ENCODE measurements at regions not wholly inside any gene's neighbourhood (a gene's known extent, or its start where the extent isn't known, plus 50 kb on each side); places are given as distances from the start of the nearest gene placed in this dataset.
A peak's percentile ranks its signal among the peaks of the same experiment; 100 is the strongest.
"Not testable (repeated sequence)": the region's sequence is repeated elsewhere in the genome, so short reads cannot be mapped to it uniquely, and the experiment has no call there.

- no peak for DNase-seq (ENCODE audit: low read depth in 2 of 3, low spot score in 1 of 3)
Observed at GRCh38 chrX:43218198-43218597, 437.9 kb upstream of the MAOA start.

DNA sequence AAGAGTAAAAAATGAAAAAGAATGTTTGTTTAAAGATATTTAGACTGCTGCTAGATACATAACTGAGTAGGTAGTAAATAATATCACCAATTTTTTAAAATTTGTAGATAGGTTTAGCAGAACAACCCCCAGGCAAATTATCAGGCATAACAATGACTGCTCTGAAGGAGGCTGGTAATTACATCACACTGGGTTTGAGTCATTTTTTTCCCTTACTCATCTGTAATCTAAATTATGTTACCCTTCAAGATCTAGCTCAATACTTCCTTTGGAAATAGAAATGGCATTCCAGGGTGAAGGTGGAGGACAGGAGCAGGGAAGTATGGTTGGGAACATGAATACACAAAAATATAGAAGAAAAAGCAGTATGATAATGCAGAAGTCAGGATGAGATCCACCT, 431.6 kb upstream of the MAOA start:
- DNase-seq (ENCODE audit: low read depth in 2 of 3, low spot score in 1 of 3), result no peak

DNA sequence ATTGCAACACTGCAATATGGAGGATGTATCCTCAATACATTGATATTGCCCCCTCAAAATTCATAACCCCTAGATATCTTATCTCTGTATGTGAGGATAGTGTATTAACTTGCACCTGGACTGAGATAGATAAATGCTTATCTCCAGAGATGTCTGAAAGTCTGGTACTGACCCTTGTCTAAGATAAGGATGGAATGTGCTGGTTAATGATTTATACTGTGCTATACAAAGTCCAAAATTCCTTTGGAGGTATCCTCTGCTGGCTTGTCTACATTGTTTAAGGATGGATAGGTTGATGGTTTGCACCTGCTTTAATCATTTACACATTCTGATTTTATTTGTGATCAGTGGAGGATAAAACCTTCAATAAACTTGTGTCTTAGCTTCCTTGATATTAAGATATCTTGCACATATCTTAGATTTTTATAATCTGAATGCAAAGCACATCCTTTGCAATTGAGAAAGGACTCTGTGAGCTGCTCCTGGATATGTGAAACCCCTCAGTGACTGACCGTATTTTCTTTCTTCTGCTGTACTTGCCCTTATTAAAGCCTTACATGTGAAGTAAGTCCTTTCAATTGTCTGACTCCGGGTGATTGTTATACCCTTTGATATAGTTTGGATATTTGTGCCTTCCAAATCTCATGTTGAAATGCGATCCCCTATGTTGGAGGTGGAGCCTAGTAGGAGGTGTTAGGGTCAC, 430.3 kb upstream of the MAOA start:
- no peak for DNase-seq (ENCODE audit: low read depth in 2 of 3, low spot score in 1 of 3)

DNA sequence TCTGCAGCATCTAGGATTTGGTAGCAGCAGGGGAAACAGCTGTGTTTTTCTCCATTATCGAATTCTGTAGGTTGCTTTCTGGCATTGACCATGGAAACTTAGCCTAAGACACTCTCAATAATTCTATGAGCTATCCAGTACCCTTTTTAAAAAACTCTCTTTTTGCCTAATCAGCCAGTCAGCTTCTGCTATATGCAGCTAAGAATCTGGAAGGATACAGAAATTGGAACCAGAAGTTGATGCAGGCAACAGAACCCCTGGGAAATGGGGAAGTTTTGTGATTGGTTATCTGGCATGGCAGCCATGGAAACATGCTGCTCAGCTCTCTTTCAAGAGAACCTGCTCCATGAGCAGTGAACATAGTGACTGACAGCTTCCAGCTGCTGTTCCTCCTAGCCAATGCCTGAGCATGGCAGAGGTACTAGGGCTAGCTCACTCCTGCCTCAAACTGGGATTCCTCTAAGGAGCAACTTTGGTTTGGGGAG, 417.6 kb upstream of the MAOA start:
- no peak for DNase-seq (ENCODE audit: low read depth in 2 of 3, low spot score in 1 of 3)

DNA sequence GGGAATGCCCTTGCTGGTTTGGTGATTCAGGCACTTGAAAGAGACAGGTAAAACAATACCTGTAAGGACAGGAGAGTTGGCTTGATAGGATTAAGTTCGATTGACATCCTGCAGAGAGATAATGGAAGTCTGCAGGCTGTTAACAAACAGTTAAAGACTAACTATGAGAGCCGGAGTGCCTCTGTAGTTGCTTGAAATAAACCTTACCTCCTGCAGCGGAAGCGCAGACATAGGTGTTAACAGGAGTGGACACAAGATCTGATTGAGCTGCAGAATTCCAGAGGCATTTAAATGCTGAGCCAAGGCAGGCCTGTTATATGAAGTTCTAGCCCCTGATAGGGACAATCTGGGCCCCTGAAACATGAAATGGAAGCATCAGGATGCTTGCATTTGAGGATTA, 416.7 kb upstream of the MAOA start:
- DNase-seq (ENCODE audit: low read depth in 2 of 3, low spot score in 1 of 3), result no peak

DNA sequence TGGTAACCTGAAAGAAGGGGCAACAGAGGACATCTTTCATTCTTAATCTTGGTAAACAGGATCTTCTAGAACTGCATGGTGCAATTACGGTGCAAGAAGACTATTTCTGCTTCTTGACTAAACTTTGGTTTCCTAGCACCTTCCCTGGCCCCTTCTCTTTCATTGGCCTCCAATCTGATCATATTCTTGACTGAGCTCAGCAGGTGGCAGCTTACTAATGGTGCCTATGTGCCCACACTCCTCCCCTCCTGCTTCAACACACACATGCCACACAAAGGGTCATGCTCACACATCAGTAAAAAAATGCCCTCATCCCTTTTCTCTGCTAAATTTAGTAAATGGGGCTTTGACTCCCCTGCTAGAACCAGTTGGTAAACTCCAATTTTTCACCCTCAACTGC, 400.5 kb upstream of the MAOA start:
- DNase-seq (ENCODE audit: low read depth in 2 of 3, low spot score in 1 of 3), result no peak

GRCh38 chrX:43266487-43266886, 389.6 kb upstream of the MAOA start:
- no peak for DNase-seq (ENCODE audit: low read depth in 2 of 3, low spot score in 1 of 3)

DNA sequence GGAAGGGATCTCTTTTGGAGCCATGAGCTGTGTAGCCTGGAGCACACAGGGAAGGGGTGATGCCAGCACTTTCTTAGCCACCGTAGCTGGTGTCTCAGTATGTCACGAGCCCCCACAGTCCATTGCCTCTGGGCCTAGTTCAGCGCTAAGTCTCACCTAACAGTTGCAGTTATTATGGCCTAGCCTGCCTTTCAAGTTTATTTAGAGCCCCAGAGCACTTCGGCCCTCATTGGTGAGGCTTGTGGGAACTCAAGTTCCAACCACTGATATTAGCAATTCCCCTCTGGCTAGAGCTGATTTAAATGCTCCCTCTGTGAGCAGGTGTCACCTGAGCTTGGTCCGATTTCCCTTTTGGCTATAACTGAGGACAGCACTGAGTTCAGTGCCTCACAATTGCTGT, 388.4 kb upstream of the MAOA start:
- no peak for DNase-seq (ENCODE audit: low read depth in 2 of 3, low spot score in 1 of 3)

DNA sequence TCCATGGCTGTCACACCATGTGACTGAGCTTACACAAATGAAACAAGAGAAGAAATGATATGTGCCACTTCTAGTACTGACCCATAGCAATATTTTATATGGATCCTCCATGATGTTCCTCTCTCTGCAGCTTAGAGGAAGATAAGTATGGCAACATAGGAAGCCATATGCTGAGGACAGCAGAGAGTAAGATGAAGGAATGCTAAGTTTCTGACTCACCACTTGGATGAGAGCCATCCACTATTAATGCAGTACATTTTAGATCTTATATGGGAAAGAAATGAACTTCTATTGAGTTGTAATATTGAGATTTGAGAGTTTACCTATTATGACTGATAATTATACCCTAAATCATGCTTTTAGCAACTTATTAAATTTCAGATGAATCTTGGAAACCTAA, 386.9 kb upstream of the MAOA start:
- DNase-seq (ENCODE audit: low read depth in 2 of 3, low spot score in 1 of 3), result no peak

DNA sequence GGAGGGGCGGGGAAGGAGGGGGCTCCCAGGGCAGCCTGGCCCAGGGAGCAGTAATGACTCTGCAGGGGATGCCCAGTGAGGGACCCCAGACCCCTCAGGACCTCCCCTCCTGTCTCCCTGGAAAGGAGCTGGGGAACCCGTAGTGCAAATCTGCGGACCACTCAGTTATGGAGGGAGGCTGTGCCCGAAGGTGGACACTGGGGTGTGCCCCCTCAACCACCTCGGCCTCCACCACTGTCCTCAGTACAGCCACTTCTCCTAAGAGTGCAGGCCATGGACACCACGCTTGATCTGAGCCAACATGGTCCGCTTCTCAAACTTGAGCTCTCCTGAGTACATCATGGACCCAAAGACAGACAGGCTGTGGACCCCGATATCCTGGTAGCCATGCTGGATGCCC, 378.2 kb upstream of the MAOA start:
- DNase-seq (ENCODE audit: low read depth in 2 of 3, low spot score in 1 of 3), result no peak

- no peak for DNase-seq (ENCODE audit: low read depth in 2 of 3, low spot score in 1 of 3)
Observed at GRCh38 chrX:43278440-43278839, 377.7 kb upstream of the MAOA start.

DNA sequence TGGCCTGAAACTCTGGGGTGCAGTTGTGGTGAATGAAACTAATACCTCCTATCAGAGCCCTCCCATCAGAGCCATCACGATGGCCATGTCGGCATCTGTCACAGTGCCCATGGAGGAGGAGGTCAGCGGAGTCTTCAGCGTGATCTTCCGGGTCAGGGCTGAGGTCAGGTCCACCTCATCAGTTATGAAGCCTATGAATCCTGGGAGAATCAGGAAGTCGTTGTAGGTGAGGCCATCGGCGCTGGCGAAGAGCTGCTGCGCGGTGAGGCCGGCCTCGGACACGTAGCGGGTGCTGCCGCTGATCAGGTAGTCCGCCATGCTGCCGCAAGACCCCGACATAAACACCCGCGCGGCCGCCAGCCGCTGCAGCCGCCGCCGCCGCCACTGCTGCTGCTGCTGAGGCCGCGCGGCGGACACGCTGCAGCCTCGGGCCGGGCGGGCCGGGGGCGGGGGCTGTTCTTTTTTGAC, 376.7 kb upstream of the MAOA start:
- DNase-seq (ENCODE audit: low read depth in 2 of 3, low spot score in 1 of 3), result no peak

- DNase-seq (ENCODE audit: low read depth in 2 of 3, low spot score in 1 of 3), result no peak
Observed at GRCh38 chrX:43283187-43283586, 372.9 kb upstream of the MAOA start.

GRCh38 chrX:43311625-43312024, 344.5 kb upstream of the MAOA start:
- not testable (repeated sequence) for DNase-seq (ENCODE audit: low read depth in 2 of 3, low spot score in 1 of 3)

DNA sequence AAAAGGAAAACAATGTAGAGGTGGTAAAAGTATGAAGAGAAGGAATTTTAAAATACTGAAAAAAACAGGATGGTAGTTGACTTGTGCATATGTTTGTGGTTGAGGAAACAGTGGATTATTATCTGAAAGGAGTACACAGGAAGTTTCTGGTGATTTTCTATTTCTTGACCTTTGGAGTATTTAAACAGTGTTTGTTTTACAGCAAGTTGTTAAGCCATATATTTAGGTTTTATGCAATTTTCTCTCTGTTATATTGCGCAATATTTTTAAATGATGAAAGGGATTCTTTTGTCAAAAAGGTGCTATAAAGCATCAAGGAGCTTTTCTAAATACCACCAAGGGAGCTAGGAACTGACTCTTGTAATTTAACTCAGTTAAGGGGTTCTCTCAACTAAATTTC, 343.1 kb upstream of the MAOA start:
- no peak for DNase-seq (ENCODE audit: low read depth in 2 of 3, low spot score in 1 of 3)

DNA sequence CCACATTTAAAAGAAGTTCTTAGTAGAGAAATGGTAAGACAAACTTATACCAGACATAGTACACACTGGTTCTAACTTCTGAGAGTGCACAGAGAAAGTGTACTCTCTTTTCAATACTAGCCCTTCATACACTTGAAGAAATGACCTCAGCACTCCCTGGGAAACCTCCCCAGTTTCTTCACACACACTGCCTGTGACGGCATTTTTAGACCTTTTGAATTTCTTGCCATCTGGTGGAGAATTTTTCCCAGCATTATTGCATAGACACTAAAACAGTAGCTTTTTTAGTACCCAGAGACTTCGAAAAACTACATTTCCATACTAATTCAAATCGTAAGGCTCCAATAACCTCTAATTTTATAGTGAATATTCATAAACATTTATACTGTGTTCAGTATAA, 341.6 kb upstream of the MAOA start:
- DNase-seq (ENCODE audit: low read depth in 2 of 3, low spot score in 1 of 3), result no peak

- no peak for DNase-seq (ENCODE audit: low read depth in 2 of 3, low spot score in 1 of 3)
Observed at GRCh38 chrX:43315622-43316021, 340.5 kb upstream of the MAOA start.

- no peak for DNase-seq (ENCODE audit: low read depth in 2 of 3, low spot score in 1 of 3)
Observed at GRCh38 chrX:43316146-43316545, 340.0 kb upstream of the MAOA start.

DNA sequence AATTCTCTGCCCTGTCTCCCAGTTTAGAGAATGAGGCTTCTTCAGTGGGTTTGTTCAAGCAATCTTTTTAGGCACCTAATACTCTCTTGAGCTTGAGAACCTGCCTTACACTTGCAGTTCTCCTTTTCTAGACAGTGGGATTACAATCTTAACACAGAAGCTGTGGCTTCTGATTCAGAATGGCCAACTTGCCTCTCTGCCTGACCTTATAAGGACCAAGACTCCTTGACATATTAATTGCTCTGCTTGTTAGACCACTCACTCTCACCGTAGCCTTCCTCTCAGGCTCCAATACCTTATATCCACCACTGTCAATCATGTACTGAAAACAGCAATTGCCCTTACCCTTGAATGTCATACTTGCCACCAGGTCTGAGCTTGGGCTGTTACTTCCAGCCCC, 338.7 kb upstream of the MAOA start:
- DNase-seq (ENCODE audit: low read depth in 2 of 3, low spot score in 1 of 3), result no peak

- no peak for DNase-seq (ENCODE audit: low read depth in 2 of 3, low spot score in 1 of 3)
Observed at GRCh38 chrX:43328358-43328946, 327.6 kb upstream of the MAOA start.

GRCh38 chrX:43333543-43333942, 322.6 kb upstream of the MAOA start:
- no peak for DNase-seq (ENCODE audit: low read depth in 2 of 3, low spot score in 1 of 3)

DNA sequence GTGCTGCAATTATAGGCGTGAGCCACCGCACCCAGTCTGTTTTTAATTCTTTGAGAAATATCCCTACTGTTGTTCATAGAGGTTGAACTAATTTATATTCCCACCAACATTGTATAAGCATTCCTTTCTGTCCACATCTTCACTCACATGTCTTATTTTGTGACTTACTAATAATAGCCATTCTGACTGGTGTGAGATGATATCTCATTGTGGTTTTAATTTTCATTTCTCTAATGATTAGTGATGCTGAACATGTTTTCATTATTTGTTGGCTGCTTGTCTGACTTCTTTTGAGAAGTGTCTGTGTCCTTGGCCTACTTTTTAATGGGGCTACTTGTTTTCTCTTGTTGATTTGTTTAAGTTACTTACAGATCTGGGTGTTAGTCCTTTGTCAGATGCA, 310.9 kb upstream of the MAOA start:
- no peak for DNase-seq (ENCODE audit: low read depth in 2 of 3, low spot score in 1 of 3)

GRCh38 chrX:43349363-43349762, 306.7 kb upstream of the MAOA start:
- peak; percentile 1 to 46 (median 7) for DNase-seq (ENCODE audit: low read depth in 2 of 3, low spot score in 1 of 3)
